Inflammatory macrophage (primary cell): ENCODE measurements at regions not wholly inside any gene's neighbourhood (a gene's known extent, or its start where the extent isn't known, plus 50 kb on each side); places are given as distances from the start of the nearest gene placed in this dataset.

Source experiments
- DNase-seq, 2 donors: peaks; one replicate each; pipeline ENCODE4 v3.0.0-alpha.2; 2020 to 2022

GRCh38 chrX:69083361-69083760, 81.9 kb downstream of the PJA1 start:
- no peak for DNase-seq

DNA sequence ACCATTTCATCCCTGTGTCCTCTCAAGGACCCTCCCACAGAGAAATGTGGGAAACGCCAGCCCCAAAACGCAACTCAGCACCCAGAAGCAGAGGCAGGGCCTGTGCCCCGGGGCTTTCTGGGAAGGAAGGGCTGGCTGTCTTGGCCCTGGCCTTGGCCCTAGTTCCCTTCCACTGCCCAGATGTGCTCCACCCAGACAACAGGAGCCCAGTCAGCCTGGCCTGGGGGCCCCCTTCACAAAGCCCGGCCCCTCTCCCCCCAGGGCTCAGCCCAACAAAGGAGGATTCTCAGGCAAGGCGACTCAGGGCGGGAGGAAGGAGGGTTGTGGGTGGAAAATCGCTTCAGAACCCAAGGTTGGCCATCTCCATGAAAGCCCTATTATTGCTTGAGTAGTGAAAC, 82.5 kb downstream of the PJA1 start:
- DNase-seq, result no peak

DNA sequence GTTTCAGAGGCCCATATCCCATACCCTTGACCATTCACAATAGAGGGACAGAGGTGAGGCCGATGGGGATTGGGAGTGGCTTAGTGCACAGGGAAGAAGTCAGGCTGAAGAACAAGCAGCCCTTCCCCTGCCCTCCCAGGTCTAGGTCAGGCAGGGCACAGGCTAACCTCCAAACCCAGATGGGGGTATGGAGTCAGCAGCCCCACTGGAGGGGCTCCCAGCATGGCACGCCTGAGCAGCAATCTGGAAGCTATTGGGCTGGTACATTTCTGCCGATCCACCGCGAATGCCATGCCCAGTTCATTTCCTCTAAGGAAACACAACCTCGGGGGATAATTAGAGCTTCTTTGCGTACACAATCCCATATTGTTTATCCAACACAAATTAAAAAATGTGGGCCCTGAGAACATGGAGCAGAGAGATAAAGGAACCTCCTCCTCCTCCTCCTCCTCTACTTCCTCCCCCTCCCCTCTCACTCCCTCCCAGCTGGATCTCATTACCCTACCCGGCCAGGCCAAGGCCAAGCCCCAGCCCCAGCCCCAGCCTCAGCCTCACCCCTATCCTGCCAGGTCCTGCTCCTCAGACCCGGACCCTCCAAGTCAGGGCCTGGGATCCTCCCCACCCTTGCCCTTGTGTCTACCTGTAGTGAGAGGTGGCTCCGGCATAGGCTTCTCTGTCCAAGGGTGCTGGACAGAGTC, 83.0 kb downstream of the PJA1 start:
- DNase-seq, result no peak

GRCh38 chrX:69080855-69081465, 84.3 kb downstream of the PJA1 start:
- no peak for DNase-seq

- DNase-seq, result no peak
Observed at GRCh38 chrX:69079268-69079667, 86.0 kb downstream of the PJA1 start.

DNA sequence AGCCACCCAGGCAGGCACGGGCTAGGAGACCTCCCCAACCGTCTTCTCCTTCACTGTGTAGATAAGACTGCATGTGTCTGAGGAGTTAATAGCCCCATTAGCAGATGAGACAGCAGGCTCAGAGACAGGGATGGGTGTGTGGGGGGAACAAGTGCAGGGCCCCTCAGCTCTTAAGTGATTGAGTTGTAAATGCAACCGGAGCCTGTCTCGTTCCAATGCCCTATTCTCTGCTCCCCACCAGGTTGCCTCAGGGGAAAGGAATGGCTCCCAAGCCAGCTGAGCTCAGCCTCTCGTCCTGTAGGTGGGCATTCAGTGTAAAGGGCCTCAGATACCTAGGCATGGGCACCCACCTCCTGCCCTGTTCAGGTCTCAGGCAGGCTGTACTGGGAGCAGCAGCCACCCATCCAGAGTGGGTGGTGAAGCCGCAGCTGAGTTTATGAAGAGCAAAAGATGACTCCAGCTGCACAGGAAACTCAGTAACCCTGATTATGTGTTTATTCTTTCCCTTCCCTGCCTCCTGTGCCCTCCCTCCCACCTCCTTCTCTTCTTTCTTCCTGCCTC, 87.3 kb downstream of the PJA1 start:
- DNase-seq, result no peak

GRCh38 chrX:69076088-69076487, 89.2 kb downstream of the PJA1 start:
- DNase-seq, result no peak

- no peak for DNase-seq
Observed at GRCh38 chrX:69074726-69075125, 90.5 kb downstream of the PJA1 start.

GRCh38 chrX:69073721-69074120, 91.5 kb downstream of the PJA1 start:
- no peak for DNase-seq

DNA sequence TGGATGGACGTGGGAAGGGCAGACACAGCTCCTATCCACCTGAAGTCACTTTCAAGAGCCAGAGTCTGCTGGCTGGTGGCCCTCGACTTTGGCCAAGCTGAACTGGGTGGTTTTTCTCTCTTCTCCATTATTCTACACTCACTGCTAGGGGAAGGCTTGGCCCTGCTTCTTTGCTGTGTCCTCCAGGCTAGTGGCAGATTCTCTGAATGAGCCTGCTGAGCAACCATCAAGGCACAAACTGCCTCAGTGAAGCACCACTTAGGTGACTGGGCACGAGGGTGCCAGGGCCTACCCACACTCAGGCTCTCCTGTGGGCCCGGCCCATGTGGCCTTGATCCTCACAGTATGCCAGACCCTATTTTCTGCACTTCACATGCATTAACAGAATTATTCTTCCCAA, 92.0 kb downstream of the PJA1 start:
- no peak for DNase-seq

GRCh38 chrX:69072486-69073006, 92.7 kb downstream of the PJA1 start:
- no peak for DNase-seq

DNA sequence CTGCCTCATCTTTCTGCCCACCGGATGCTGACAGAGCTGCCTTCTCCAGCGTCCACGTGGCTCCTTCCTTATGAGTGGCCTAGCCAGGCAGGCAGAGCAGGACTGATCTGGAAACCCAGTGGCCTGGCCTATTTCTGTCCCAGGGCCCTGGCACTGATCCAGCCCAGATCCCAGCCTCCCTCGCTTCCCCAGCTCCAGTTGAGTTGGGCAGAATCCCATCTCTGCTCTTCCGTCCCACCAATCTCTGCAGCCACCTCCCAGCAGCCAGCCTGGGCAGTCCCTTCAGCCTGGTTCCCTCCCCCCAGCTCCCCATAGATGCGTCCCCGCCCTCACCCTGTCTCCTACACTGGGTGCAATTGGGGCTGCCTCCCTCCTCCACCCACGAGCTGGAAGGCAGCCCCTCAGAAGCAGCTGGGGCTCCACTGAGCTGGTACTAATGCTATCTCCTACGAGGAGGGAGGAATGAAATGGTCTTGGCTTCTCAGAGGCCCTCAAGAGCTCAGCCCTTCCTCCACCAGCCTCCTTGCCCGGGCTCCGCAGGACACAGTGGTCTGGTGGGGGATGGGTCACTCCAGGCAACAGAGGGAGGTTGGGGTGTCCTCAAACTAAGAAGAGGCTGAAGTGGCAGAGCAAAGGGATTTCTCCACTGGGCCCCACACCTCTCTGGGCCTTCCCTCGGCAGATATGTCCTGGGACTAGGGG, 94.2 kb downstream of the PJA1 start:
- DNase-seq, result no peak

DNA sequence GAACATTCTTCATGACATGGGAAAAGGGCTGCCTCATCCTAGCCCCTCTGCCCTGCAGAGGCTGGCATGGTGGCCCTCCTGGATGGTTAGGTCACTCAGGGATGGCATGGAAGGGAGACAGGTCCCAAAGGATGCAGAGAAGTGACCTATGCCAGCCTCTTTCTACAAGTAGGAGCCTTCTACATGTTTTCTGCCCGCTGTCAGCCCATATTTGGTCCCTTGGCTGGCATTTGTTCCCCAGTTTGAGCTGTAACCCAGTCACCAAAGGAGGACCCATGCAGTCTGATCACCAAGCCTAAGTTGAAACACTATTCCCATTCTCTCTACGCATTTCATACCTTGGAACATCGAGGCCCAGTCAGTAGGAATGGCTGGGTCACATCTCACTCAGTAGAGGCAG, 95.4 kb downstream of the PJA1 start:
- DNase-seq, result no peak

GRCh38 chrX:69069086-69069445, 96.2 kb downstream of the PJA1 start:
- DNase-seq, result no peak

DNA sequence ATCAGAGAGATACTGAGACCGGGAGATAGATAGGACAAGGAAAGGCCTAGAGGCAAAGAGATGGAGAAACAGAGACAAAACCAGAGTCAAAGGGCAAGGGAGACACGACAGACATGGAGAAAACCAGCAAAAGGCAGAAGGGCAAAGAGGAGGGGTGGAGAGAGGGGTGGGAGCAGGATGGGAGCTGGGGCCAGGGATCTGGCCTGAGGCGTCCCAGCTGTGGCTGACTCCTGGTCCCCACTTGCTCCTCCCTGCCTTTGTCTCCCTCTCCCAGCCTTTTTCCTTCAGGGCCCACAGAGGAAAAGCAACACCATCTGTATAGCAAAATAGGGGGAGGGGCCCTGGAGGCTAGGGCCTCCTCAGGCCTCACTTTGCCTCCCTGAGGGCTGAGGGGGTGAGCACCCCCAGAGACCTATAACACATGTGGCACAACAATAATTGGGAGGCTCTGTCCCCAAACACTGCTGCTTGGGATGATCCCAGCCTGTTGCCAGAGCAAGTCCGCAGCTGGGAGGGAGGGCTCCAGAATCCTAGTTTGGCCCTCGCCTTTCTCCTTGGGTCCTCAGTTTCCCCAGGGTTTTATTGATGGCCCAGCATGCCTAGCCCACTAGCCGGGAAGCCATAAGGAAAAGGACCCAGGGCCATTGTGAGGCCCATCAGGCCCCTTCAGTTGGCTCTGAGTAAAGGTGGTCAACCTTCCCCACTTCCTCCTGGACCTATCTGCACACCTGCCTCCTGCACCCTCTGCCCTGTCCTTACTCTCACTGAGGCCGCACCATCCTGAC, 96.8 kb downstream of the PJA1 start:
- DNase-seq, result no peak

DNA sequence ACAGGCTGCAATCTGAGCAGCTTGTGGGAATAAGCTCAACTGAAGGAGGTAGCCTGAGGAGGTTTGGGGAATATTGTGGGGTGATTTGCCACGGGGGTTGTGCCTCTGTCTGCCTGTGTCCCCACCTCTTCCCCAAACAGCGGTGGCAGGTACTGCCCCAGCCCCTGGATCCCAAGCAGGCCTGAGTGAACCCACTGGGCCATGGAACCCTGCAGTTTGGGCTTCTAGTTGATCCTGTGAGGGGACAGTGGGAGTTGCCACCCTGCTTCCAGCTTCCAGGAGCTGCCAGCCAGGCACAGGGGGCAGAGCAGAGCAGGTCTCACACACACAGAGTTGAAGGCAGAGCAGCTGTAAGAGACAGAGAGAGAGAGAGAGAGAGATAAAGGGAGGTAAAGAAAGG, 97.4 kb downstream of the PJA1 start:
- DNase-seq, result no peak

GRCh38 chrX:69066966-69067525, 98.2 kb downstream of the PJA1 start:
- DNase-seq, result no peak

DNA sequence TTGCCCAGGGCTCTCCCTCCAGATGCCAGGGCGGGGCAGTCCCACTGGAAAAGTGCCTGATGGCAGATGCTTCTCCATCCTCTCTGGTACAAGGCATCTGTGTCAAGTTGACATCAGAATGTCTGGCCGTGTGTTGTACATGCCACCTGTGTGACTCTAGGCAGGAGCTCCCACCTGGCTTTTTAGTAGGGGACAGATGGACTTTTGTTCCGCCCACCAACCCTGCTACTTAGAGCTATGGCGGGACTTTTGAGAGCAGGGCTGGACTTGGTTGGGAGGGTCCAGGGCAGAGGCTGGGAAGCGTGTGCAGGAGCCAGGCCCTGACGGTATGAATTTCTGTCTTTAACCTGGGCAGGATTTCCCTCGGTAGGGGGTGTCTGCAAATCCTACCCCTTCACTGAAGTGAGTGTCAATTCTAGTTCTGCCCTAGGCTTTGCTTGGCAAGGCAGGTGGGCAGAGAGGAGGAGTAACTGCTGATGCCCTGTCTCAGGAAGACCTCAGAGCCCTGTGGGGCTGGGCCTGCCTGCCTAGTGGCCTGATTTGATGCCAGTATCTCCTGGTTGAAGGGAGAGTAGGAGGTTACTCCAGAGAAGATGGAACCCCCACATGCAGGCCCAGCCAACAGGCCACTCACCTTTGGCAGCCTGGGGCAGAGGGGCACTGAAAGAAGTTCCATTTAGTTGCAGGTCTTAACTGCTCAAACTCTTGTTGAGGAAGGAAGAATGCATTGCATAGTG, 99.1 kb downstream of the PJA1 start:
- no peak for DNase-seq

DNA sequence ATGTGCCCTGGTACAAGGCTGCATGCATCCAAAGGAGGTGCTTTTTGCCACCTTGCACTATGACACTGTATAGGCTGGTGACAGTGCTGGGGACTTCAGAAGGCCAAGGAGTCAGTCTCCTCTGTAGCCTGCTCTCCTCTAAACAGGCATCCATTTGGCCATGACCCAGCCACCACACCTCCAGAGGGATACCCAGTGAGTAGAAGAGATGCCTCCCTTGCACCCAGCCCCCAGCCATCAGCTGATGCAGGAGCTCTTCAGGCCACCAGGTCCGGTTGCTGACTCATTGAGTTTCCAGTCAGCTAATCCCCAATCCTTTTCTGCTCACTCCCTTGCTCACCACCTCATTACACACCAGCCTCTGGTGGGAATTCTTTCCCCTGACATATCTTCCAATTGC, 99.8 kb downstream of the PJA1 start:
- DNase-seq, result no peak

DNA sequence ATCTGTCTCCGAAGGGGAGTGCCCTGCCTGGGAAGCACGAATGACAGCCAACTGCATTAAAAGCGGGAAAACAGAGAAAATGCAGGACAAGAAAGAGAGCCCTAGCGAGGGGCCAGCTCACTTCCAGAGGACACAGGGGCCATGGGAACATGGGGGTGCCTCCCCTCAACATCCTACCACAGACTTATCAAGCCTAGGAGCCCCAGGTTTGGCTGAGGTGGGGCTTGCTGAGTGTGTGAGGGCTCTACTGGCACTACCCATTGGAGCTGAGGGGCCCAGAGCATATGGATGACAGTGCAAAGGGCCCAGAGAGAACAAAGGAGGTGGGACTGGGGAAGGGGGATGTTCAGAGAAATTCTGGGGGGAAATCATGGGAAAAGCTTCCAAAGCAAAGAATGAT, 101.8 kb downstream of the PJA1 start:
- DNase-seq, result no peak

DNA sequence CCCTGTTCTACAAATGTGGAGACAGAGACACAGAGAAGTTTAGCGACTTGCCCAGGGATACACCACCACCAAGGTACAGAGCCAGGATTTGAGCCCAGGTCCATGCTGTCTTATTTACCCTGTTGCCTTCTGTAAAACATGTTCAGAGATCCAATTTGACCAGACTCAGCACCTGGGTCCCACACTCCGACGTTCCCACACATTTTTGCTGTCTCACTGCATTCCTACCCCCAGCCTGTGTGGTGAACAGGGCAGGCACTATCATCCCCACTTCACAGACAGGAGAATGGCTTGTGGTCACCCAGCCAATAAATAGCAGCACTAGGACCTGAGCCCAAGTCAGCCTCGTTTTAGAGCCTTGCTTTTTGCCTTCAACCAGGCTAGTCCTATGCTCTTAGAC, 102.8 kb downstream of the PJA1 start:
- no peak for DNase-seq
